ENCODE measurements at regions not wholly inside any gene's neighbourhood (a gene's known extent, or its start where the extent isn't known, plus 50 kb on each side); places are given as distances from the start of the nearest gene placed in this dataset.
"Not testable (repeated sequence)": the region's sequence is repeated elsewhere in the genome, so short reads cannot be mapped to it uniquely, and the experiment has no call there.

GRCh38 chr5:12522116-12522515 is 617.9 kb upstream of the CTNND2 start:
- H3K9me3 ChIP-seq (replicated peaks) = peaks cover 30% of the 10 kb centered on the region
- H3K36me3 ChIP-seq = no peaks in the 10 kb centered on the region
- H3K27me3 ChIP-seq (ENCODE audit: low read depth) = no peaks in the 10 kb centered on the region
- no peak for TF ChIP-seq CTCF (IDR thresholded peaks at IDR 0.05; ENCODE audit: borderline replicate concordance)
- intact Hi-C loops (cut with micrococcal nuclease) = no loop called here
- H3K4me1 ChIP-seq = no peaks in the 10 kb centered on the region
- no peak overlapping the region for H3K27ac ChIP-seq (replicated peaks)
- DNase-seq = no peak
- H3K4me3 ChIP-seq = no peak overlapping the region

- H3K4me3 ChIP-seq; H3K4me1 ChIP-seq; H3K27me3 ChIP-seq (ENCODE audit: low read depth); H3K36me3 ChIP-seq; DNase-seq; intact Hi-C loops (cut with micrococcal nuclease); H3K27ac ChIP-seq (replicated peaks): not testable (repeated sequence)
- H3K9me3 ChIP-seq (replicated peaks) = peaks cover 38% of the 10 kb centered on the region
Measured at GRCh38 chr5:12504983-12505382, 600.7 kb upstream of the CTNND2 start.

DNA sequence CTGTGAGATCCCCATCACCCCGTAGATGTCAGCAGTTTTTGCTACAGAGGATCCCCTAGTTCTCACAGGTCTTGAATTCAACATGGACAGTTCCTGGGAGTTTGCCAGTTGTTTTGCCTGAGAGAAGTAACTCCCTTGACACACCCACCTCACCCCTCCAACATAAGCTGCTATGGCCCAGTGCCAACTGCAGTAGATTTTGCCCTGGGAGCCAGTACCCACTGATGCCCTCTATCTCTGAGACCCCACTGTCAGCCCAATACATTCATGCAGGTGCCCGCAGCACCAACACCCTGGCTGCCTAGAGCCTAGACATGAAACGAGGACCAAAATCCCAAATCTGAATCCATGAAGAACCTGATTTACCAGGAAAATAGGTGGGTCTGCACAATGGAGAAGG is 583.9 kb upstream of the CTNND2 start:
- no peak for TF ChIP-seq CTCF (IDR thresholded peaks at IDR 0.05; ENCODE audit: borderline replicate concordance)
- Histone ChIP-seq H3K27ac (replicated peaks) (no peak overlapping the region), H3K4me1 (no peaks in the 10 kb centered on the region), H3K4me3 (no peak overlapping the region), H3K27me3 (ENCODE audit: low read depth) (no peaks in the 10 kb centered on the region), H3K36me3 (no peaks in the 10 kb centered on the region), H3K9me3 (replicated peaks) (peaks cover 18% of the 10 kb centered on the region)
- no peak for DNase-seq
- intact Hi-C loops (cut with micrococcal nuclease) = no loop called here

GRCh38 chr5:12480487-12480886 is 576.2 kb upstream of the CTNND2 start:
- DNase-seq = no peak
- Histone ChIP-seq H3K4me3 (no peak overlapping the region), H3K27ac (replicated peaks) (no peak overlapping the region), H3K27me3 (ENCODE audit: low read depth) (no peaks in the 10 kb centered on the region), H3K36me3 (no peaks in the 10 kb centered on the region), H3K4me1 (no peaks in the 10 kb centered on the region), H3K9me3 (replicated peaks) (peaks cover 18% of the 10 kb centered on the region)
- TF ChIP-seq CTCF (IDR thresholded peaks at IDR 0.05; ENCODE audit: borderline replicate concordance) = no peak
- intact Hi-C loops (cut with micrococcal nuclease) = no loop called here

DNA sequence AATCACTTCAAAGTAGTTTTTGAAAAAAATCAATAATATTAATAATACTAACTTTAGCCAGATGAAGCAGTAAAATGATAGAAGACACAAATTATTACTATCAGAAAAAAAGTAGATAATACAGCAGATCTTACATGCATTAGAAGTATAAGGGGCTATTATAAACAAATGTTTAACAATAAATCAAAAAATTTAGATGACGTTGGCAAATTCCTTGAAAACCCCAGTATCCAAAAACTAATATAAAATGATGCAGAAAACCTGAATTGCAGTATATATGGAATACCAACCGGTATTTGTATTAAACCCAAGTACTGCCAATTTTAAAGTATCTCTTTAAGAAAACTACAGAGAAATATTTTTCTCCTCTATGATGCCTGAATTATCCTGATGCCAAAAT is 573.3 kb upstream of the CTNND2 start:
- DNase-seq = no peak
- Histone ChIP-seq H3K4me1 (no peaks in the 10 kb centered on the region), H3K4me3 (no peak overlapping the region), H3K27ac (replicated peaks) (no peak overlapping the region), H3K27me3 (ENCODE audit: low read depth) (no peaks in the 10 kb centered on the region), H3K36me3 (no peaks in the 10 kb centered on the region), H3K9me3 (replicated peaks) (peaks cover 7% of the 10 kb centered on the region)
- no peak for TF ChIP-seq CTCF (IDR thresholded peaks at IDR 0.05; ENCODE audit: borderline replicate concordance)
- intact Hi-C loops (cut with micrococcal nuclease) = no loop called here

- TF ChIP-seq CTCF (IDR thresholded peaks at IDR 0.05; ENCODE audit: borderline replicate concordance) = no peak
Measured at GRCh38 chr5:12467799-12468198, 563.6 kb upstream of the CTNND2 start.

More at GRCh38 chr5:12467799-12468198, 563.6 kb upstream of the CTNND2 start:
- H3K36me3 ChIP-seq = no peaks in the 10 kb centered on the region
- intact Hi-C loops (cut with micrococcal nuclease) = no loop called here
- H3K4me1 ChIP-seq = no peaks in the 10 kb centered on the region
- no peak for DNase-seq
- H3K27ac ChIP-seq (replicated peaks) = no peak overlapping the region
- H3K4me3 ChIP-seq = no peak overlapping the region
- no peaks in the 10 kb centered on the region for H3K27me3 ChIP-seq (ENCODE audit: low read depth)
- H3K9me3 ChIP-seq (replicated peaks) = peaks cover 50% of the 10 kb centered on the region

Data from left ventricle myocardium inferior (tissue), 1 donor.